ENCODE measurements at regions not wholly inside any gene's neighbourhood (a gene's known extent, or its start where the extent isn't known, plus 50 kb on each side); places are given as distances from the start of the nearest gene placed in this dataset.

GRCh38 chr2:190805126-190805525, 75.5 kb upstream of the GLS start:
- Mint-ChIP-seq H3K4me1 (peaks cover 19% of the 10 kb centered on the region), H3K4me3 (no peak overlapping the region), H3K36me3 (no peaks in the 10 kb centered on the region), H3K27ac (no peak overlapping the region), H3K9me3 (no peaks in the 10 kb centered on the region), H3K27me3 (ENCODE audit: low read depth) (no peaks in the 10 kb centered on the region)
- TF ChIP-seq, protein P1, sequence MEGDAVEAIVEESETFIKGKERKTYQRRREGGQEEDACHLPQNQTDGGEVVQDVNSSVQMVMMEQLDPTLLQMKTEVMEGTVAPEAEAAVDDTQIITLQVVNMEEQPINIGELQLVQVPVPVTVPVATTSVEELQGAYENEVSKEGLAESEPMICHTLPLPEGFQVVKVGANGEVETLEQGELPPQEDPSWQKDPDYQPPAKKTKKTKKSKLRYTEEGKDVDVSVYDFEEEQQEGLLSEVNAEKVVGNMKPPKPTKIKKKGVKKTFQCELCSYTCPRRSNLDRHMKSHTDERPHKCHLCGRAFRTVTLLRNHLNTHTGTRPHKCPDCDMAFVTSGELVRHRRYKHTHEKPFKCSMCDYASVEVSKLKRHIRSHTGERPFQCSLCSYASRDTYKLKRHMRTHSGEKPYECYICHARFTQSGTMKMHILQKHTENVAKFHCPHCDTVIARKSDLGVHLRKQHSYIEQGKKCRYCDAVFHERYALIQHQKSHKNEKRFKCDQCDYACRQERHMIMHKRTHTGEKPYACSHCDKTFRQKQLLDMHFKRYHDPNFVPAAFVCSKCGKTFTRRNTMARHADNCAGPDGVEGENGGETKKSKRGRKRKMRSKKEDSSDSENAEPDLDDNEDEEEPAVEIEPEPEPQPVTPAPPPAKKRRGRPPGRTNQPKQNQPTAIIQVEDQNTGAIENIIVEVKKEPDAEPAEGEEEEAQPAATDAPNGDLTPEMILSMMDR (IDR thresholded peaks at IDR 0.05; ENCODE audit: unreplicated experiment): no peak
- no peak for DNase-seq (ENCODE audit: low spot score in 2 of 2, unreplicated experiment in 2 of 2)

- no peak for DNase-seq (ENCODE audit: low spot score in 2 of 2, unreplicated experiment in 2 of 2)
- Mint-ChIP-seq H3K27ac (no peak overlapping the region), H3K27me3 (ENCODE audit: low read depth) (no peaks in the 10 kb centered on the region), H3K36me3 (no peaks in the 10 kb centered on the region), H3K9me3 (no peaks in the 10 kb centered on the region), H3K4me1 (peaks cover 14% of the 10 kb centered on the region), H3K4me3 (no peak overlapping the region)
- TF ChIP-seq, protein P1 (IDR thresholded peaks at IDR 0.05; ENCODE audit: unreplicated experiment): no peak
Observed at GRCh38 chr2:190805843-190806242, 74.8 kb upstream of the GLS start.

DNA sequence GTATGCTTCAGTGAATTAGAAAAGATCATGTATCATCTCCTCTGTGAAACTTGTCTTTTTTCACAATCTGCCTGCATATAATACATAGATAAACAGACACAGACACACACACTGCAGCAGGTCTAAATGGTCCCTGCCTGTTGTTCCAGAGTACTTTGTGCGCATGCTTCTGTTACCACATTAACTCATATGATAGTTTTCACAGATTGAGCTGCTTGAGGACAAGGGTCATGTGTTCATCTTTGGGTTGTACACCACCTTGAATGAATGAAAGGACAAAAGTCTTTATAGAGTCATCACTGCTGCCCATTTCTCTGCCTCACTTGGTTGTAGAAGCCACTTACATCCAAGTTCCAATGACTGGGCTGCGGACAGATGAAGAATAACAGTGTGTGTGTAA, 72.7 kb upstream of the GLS start:
- no peak overlapping the region for H3K4me3 Mint-ChIP-seq
- peaks cover 11% of the 10 kb centered on the region for H3K4me1 Mint-ChIP-seq
- peaks cover 7% of the 10 kb centered on the region for H3K27me3 Mint-ChIP-seq (ENCODE audit: low read depth)
- H3K36me3 Mint-ChIP-seq: no peaks in the 10 kb centered on the region
- TF ChIP-seq, protein P1 (IDR thresholded peaks at IDR 0.05; ENCODE audit: unreplicated experiment): no peak
- H3K27ac Mint-ChIP-seq: no peak overlapping the region
- DNase-seq (ENCODE audit: low spot score in 2 of 2, unreplicated experiment in 2 of 2): no peak
- H3K9me3 Mint-ChIP-seq: no peaks in the 10 kb centered on the region

DNA sequence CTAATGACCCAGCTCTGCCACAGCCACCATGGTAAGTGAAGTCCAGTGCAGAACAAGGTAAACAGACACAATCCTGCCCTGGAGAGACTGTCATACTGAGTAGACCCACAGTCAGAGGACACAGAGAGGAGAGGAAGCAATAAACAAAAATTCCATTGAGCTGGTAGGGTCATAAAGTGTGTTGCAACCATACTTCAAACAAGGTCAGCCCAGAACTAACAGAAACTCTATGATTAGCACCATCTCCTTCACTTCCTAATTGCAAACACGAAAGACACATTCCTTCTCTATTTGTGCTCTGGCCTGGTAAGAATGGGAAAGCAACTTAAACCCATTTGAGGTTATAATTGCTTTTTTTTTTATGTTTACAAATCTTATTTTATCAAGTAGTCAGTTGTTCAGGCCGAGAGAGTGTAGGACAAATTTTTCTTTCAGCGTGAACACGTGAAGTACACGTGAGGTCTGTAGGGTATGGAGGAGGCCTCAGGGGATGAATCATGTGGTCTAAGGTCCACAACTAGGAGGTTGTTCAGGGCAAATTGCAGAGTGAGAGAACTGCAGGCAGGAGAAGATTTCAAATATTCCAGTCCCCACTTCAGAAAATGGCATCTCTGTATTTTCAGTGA, 71.4 kb upstream of the GLS start:
- no peaks in the 10 kb centered on the region for H3K36me3 Mint-ChIP-seq
- peaks cover 22% of the 10 kb centered on the region for H3K4me1 Mint-ChIP-seq
- H3K4me3 Mint-ChIP-seq: no peak overlapping the region
- no peak for DNase-seq (ENCODE audit: low spot score in 2 of 2, unreplicated experiment in 2 of 2)
- TF ChIP-seq, protein P1 (IDR thresholded peaks at IDR 0.05; ENCODE audit: unreplicated experiment): no peak
- H3K27ac Mint-ChIP-seq: no peak overlapping the region
- H3K9me3 Mint-ChIP-seq: no peaks in the 10 kb centered on the region
- peaks cover 7% of the 10 kb centered on the region for H3K27me3 Mint-ChIP-seq (ENCODE audit: low read depth)

- H3K36me3 Mint-ChIP-seq: no peaks in the 10 kb centered on the region
- H3K27me3 Mint-ChIP-seq (ENCODE audit: low read depth): peaks cover 7% of the 10 kb centered on the region
- DNase-seq (ENCODE audit: low spot score in 2 of 2, unreplicated experiment in 2 of 2): no peak
- TF ChIP-seq, protein P1 (IDR thresholded peaks at IDR 0.05; ENCODE audit: unreplicated experiment): no peak
- no peaks in the 10 kb centered on the region for H3K9me3 Mint-ChIP-seq
- H3K4me1 Mint-ChIP-seq: peaks cover 26% of the 10 kb centered on the region
- no peak overlapping the region for H3K27ac Mint-ChIP-seq
- H3K4me3 Mint-ChIP-seq: no peak overlapping the region
Observed at GRCh38 chr2:190809876-190810525, 70.6 kb upstream of the GLS start.
